Stimulated activated CD8-positive, alpha-beta memory T cell treated with anti-CD3 and anti-CD28 coated beads, Interleukin-15, amount 100 ng/mL, for 48 hours (primary cell): ENCODE measurements at regions not wholly inside any gene's neighbourhood (a gene's known extent, or its start where the extent isn't known, plus 50 kb on each side); places are given as distances from the start of the nearest gene placed in this dataset.
A peak's percentile ranks its signal among the peaks of the same experiment; 100 is the strongest.
"Not testable (repeated sequence)": the region's sequence is repeated elsewhere in the genome, so short reads cannot be mapped to it uniquely, and the experiment has no call there.

Experiments
- DNase-seq, 2 donors: peaks; one replicate each; pipeline ENCODE4 v3.0.0-alpha.2; 2020; ENCODE audit warnings: low read depth in 2 of 2

- no peak for DNase-seq
Measured at GRCh38 chr1:213585402-213585801, 402.4 kb upstream of the PROX1 start.

- no peak for DNase-seq
Measured at GRCh38 chr1:213585959-213586586, 401.7 kb upstream of the PROX1 start.

GRCh38 chr1:213586587-213586972 lies 401.2 kb upstream of the PROX1 start:
- no peak for DNase-seq

- no peak for DNase-seq
Measured at GRCh38 chr1:213596729-213597128, 391.0 kb upstream of the PROX1 start.

GRCh38 chr1:213598263-213598662 lies 389.5 kb upstream of the PROX1 start:
- DNase-seq = no peak

GRCh38 chr1:213600879-213601278 lies 386.9 kb upstream of the PROX1 start:
- DNase-seq = no peak

- DNase-seq = not testable (repeated sequence)
Measured at GRCh38 chr1:213601705-213602104, 386.1 kb upstream of the PROX1 start.

GRCh38 chr1:213602796-213603486 lies 384.8 kb upstream of the PROX1 start:
- no peak for DNase-seq

GRCh38 chr1:213604477-213604876 lies 383.3 kb upstream of the PROX1 start:
- DNase-seq = no peak

- DNase-seq = no peak
Measured at GRCh38 chr1:213605732-213606131, 382.0 kb upstream of the PROX1 start.

- no peak for DNase-seq
Measured at GRCh38 chr1:213606252-213606820, 381.4 kb upstream of the PROX1 start.

GRCh38 chr1:213613549-213613948 lies 374.2 kb upstream of the PROX1 start:
- no peak for DNase-seq

GRCh38 chr1:213615226-213615916 lies 372.4 kb upstream of the PROX1 start:
- DNase-seq = no peak

- no peak for DNase-seq
Measured at GRCh38 chr1:213617133-213617532, 370.6 kb upstream of the PROX1 start.

- DNase-seq = no peak
Measured at GRCh38 chr1:213618094-213618493, 369.7 kb upstream of the PROX1 start.

- DNase-seq = no peak
Measured at GRCh38 chr1:213619026-213619425, 368.7 kb upstream of the PROX1 start.

- DNase-seq = no peak
Measured at GRCh38 chr1:213621077-213621476, 366.7 kb upstream of the PROX1 start.

- DNase-seq = peak in 1 of 2 donors; percentile 4
Measured at GRCh38 chr1:213622365-213623063, 365.3 kb upstream of the PROX1 start.

- DNase-seq = no peak
Measured at GRCh38 chr1:213623064-213623581, 364.6 kb upstream of the PROX1 start.

- no peak for DNase-seq
Measured at GRCh38 chr1:213623862-213624261, 363.9 kb upstream of the PROX1 start.

- DNase-seq = not testable (repeated sequence)
Measured at GRCh38 chr1:213636778-213637177, 351.0 kb upstream of the PROX1 start.

GRCh38 chr1:213641312-213641711 lies 346.5 kb upstream of the PROX1 start:
- DNase-seq = no peak
